Ascending aorta (tissue), 2 donors: ENCODE measurements at regions not wholly inside any gene's neighbourhood (a gene's known extent, or its start where the extent isn't known, plus 50 kb on each side); places are given as distances from the start of the nearest gene placed in this dataset.

ENCODE experiments used
- DNase-seq, 2 donors: peaks; one replicate each; pipeline ENCODE4 v3.0.0-alpha.2; 2019; ENCODE audit warnings: low spot score in 2 of 2
- H3K27ac ChIP-seq, 2 donors: fragments of 200-600 bp; sonication (generic); one replicate each; pipeline ENCODE4 v1.5.1; 2016 to 2017; ENCODE audit warnings: mild to moderate bottlenecking in 1 of 2
- H3K27me3 ChIP-seq: fragments of 200-600 bp; sonication (generic); one replicate; pipeline ENCODE4 v1.5.1; 2017
- H3K36me3 ChIP-seq, 2 donors: fragments of 200-600 bp; sonication (generic); one replicate each; pipeline ENCODE4 v1.5.1; 2016
- H3K4me1 ChIP-seq, 2 donors: fragments of 200-600 bp; sonication (generic); one replicate each; pipeline ENCODE4 v1.5.1; 2016 to 2017; ENCODE audit warnings: mild to moderate bottlenecking in 1 of 2
- H3K4me3 ChIP-seq, 2 donors: fragments of 200-600 bp; sonication (generic); one replicate each; pipeline ENCODE4 v1.5.1; 2016 to 2017; ENCODE audit warnings: mild to moderate bottlenecking in 1 of 2
- H3K9me3 ChIP-seq, 2 donors: fragments of 200-600 bp; sonication (generic); one replicate each; pipeline ENCODE4 v1.5.1; 2016
- CTCF ChIP-seq, 3 experiments: fragments of 200-600 bp in 2 of 3; fragments of 450-650 bp in 1 of 3; sonication (generic) in 2 of 3; IDR thresholded peaks; one replicate each; pipeline ENCODE4 v1.5.1; 2016 to 2019; ENCODE audit warnings: antibody characterized with exemption in 3 of 3, mild to moderate bottlenecking in 1 of 3, moderate library complexity in 1 of 3
- intact Hi-C: fragments of 100-400 bp; cut with DNase I; formaldehyde crosslinking; loops from one replicate; pipeline ENCODE4 v1.15.1; 2023

GRCh38 chr1:38129473-38129872, 82.9 kb upstream of the POU3F1 start:
- no peak for DNase-seq
- no peak for TF ChIP-seq CTCF (IDR thresholded peaks at IDR 0.05)
- intact Hi-C loops, result no loop called here
- no peaks in the 10 kb centered on the region for H3K36me3 ChIP-seq
- no peak overlapping the region for H3K4me3 ChIP-seq
- no peaks in the 10 kb centered on the region for H3K9me3 ChIP-seq
- H3K4me1 ChIP-seq, result no peaks in the 10 kb centered on the region
- no peak overlapping the region for H3K27ac ChIP-seq
- H3K27me3 ChIP-seq, result no peaks in the 10 kb centered on the region

- Histone ChIP-seq H3K4me1 (no peaks in the 10 kb centered on the region), H3K36me3 (no peaks in the 10 kb centered on the region), H3K27ac (no peak overlapping the region), H3K4me3 (no peak overlapping the region), H3K27me3 (no peaks in the 10 kb centered on the region), H3K9me3 (no peaks in the 10 kb centered on the region)
- no peak for DNase-seq
- intact Hi-C loops, result no loop called here
- no peak for TF ChIP-seq CTCF (IDR thresholded peaks at IDR 0.05)
Observed at GRCh38 chr1:38128926-38129453, 82.4 kb upstream of the POU3F1 start.

GRCh38 chr1:38128511-38128910, 81.9 kb upstream of the POU3F1 start:
- no peak overlapping the region for H3K27ac ChIP-seq
- no peak for DNase-seq
- no peak for TF ChIP-seq CTCF (IDR thresholded peaks at IDR 0.05)

GRCh38 chr1:38127428-38127827, 80.8 kb upstream of the POU3F1 start:
- Histone ChIP-seq H3K9me3 (no peaks in the 10 kb centered on the region), H3K27ac (no peak overlapping the region), H3K36me3 (no peaks in the 10 kb centered on the region), H3K4me3 (no peak overlapping the region), H3K27me3 (no peaks in the 10 kb centered on the region), H3K4me1 (no peaks in the 10 kb centered on the region)
- intact Hi-C loops, result no loop called here
- TF ChIP-seq CTCF (IDR thresholded peaks at IDR 0.05), result no peak
- DNase-seq, result no peak

More at GRCh38 chr1:38128511-38128910, 81.9 kb upstream of the POU3F1 start:
- Histone ChIP-seq H3K4me3 (no peak overlapping the region), H3K27me3 (no peaks in the 10 kb centered on the region), H3K36me3 (no peaks in the 10 kb centered on the region), H3K9me3 (no peaks in the 10 kb centered on the region), H3K4me1 (no peaks in the 10 kb centered on the region)
- intact Hi-C loops, result no loop called here

- H3K27ac ChIP-seq, result no peak overlapping the region
- H3K4me1 ChIP-seq, result no peaks in the 10 kb centered on the region
- no peak for TF ChIP-seq CTCF (IDR thresholded peaks at IDR 0.05)
- H3K36me3 ChIP-seq, result no peaks in the 10 kb centered on the region
- DNase-seq, result no peak
- intact Hi-C loops, result no loop called here
- no peak overlapping the region for H3K4me3 ChIP-seq
- H3K9me3 ChIP-seq, result no peaks in the 10 kb centered on the region
- H3K27me3 ChIP-seq, result no peaks in the 10 kb centered on the region
Observed at GRCh38 chr1:38126970-38127369, 80.4 kb upstream of the POU3F1 start.
